Left renal pelvis (tissue), 4 donors: ENCODE measurements at regions not wholly inside any gene's neighbourhood (a gene's known extent, or its start where the extent isn't known, plus 50 kb on each side); places are given as distances from the start of the nearest gene placed in this dataset.
"Not testable (repeated sequence)": the region's sequence is repeated elsewhere in the genome, so short reads cannot be mapped to it uniquely, and the experiment has no call there.

Source experiments
- DNase-seq, 4 donors: peaks; one replicate each; pipeline ENCODE4 v3.0.0-alpha.2; 2013; ENCODE audit warnings: low read depth in 4 of 4, low spot score in 3 of 4

- DNase-seq: no peak
Observed at GRCh38 chr4:117661091-117662072, 372.9 kb upstream of the NDST3 start.

DNA sequence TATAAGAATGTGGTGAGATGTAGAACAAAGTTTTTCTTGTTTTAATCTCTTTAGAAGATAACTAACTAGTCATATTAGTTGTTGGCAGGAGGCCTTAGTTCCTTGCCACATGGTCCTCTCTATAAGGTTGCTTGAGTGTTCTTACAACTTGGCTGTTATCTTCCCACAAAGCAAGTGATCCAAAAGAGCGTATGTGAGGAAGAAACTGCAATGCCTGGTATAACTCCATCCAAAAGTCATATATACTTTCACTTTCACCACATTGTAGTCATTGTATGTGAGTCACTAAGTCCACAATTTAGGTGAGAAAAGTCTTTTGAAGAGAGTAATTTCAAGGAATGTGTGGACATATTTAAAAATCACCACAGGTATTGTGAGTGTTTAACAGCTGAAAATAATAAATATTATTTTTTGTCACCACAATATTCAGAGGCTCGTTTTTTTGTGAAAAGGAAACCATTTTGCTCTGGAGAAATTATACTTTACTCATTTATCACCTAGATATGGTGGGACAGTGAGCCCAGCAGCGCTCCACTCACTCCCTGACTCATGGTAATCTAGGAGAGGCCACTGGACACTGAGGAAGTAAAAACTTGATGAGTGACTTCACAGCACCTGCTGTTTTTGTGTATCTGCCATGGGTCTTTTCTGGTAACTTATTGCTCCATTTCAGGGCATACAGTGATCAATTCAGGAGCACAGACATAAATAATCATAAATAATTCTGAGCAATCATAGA lies 369.4 kb upstream of the NDST3 start:
- no peak for DNase-seq

GRCh38 chr4:117676153-117676552 lies 358.1 kb upstream of the NDST3 start:
- no peak for DNase-seq

GRCh38 chr4:117678861-117679260 lies 355.4 kb upstream of the NDST3 start:
- DNase-seq: no peak

- no peak for DNase-seq
Observed at GRCh38 chr4:117691572-117692351, 342.5 kb upstream of the NDST3 start.

GRCh38 chr4:117692538-117692937 lies 341.7 kb upstream of the NDST3 start:
- DNase-seq: no peak

GRCh38 chr4:117699595-117699994 lies 334.7 kb upstream of the NDST3 start:
- DNase-seq: no peak

DNA sequence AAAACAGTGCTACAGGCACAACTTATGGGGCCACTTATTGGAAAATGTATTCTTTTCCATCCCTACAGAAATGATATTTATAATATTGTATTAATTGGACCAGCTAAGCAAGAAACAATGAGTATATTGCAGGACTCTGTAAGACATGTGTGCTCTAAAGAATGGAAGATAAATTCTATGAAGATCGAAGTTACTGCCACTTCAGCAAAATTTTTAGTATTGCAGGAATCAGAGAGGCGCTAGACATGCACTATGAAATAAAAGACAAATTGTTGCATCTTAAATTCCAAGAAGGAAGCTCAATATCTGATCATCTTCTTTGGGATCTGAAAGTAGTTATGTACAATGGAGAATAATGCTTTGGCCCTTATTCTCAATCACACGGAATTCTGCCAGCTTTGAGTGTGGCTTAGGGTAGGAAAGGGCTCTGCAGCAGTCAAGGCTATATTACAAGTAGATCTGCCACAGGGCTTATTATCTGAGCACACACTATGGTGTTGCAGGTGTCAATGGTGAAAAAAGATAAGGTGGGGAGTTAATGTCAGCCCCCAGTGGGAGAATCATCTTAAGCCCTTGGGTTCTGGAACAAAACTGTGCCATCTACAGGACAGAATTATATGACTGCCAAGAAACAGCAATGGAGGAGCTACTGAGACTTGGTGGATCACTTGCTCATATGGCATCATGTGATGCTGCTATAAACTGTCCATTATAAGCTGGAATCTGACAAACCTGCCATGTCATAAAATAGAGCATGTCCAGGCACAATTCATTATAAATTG lies 334.0 kb upstream of the NDST3 start:
- no peak for DNase-seq

DNA sequence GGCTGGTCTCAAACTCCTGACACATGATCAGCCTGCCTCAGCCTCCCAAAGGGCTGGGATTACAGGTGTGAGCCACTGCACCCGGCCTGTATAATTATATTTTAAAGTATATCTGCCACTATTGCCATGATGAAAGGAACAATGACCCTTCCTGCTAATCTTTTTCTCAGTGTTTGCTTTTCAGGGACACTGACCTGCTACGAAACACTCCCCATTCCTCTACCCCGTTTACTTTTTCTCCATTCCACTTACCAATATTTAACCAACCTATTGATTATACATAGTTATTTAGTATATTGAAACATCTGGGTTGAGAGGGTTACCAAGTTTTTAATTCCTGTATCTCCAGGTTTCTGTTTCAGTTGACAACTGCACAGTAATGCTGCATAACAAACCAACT lies 331.9 kb upstream of the NDST3 start:
- no peak for DNase-seq

DNA sequence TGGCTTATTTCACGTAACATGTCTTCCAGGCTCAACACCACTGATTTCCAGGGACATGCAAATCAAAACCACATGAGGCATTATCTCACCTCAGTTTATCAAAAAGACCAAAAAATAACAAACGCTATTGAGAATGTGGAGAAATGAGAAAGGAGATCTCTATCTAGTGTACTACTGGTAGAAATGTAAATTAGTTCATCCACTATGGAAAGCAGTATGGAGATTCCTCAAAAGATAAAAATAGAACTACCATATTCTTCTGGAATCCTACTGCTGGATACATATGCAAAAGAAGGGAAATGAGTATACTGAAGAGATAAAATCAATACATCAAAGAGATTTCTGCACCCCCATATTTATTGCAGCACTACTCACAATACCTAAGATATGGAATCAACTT lies 329.6 kb upstream of the NDST3 start:
- DNase-seq: no peak

DNA sequence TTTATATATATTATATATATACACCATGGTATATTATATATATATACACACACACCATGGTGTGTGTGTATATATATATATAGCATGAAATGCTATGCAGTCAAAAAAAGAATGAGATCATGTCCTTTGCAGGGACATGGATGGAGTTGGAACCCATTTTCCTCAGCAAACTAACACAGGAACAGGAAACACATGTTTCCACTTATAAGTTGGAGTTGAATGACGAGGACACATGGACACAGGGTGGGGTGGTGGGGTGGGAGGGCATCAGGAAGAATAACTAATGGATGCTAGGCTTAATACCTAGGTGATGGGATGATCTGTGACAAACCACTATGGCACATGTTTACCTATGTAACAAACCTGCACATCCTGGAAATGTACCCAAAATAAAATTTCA lies 293.6 kb upstream of the NDST3 start:
- no peak for DNase-seq

DNA sequence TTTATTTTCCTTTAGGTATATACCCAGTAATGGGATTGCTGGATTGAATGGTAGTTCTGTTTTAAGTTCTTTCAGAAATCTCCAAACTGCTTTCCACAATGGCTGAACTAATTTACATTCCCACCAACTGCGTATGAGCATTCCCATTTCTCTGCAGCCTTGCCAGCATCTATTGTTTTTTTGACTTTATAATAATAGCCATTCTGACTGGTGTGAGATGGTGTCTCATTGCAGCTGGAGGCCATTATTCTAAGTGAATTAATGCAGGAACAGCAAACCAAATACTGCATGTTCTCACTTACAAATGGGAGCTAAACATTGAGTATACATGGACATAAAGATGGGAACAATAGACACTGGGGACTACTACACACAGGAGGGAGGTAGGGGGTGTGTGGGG lies 288.9 kb upstream of the NDST3 start:
- not testable (repeated sequence) for DNase-seq

DNA sequence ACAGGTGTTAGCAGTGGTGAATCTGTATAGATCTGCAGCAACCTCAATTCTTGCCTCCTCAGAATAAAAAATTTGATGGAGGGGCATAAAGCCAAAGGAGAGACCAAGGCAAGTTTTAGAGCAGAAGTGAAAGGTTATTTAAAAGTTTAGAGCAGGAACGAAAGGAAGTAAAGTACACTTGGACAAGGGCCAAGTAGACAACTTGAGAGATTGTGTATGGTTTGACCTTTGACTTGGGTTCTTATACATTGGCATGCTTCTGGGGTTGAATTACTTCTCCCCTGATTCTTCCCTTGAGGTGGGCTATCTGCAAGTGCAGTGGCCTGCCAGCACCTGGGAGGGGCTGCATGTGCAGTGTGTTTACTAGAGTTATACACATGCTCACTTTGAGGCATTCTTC lies 278.8 kb upstream of the NDST3 start:
- DNase-seq: no peak

GRCh38 chr4:117768610-117769009 lies 265.7 kb upstream of the NDST3 start:
- no peak for DNase-seq

DNA sequence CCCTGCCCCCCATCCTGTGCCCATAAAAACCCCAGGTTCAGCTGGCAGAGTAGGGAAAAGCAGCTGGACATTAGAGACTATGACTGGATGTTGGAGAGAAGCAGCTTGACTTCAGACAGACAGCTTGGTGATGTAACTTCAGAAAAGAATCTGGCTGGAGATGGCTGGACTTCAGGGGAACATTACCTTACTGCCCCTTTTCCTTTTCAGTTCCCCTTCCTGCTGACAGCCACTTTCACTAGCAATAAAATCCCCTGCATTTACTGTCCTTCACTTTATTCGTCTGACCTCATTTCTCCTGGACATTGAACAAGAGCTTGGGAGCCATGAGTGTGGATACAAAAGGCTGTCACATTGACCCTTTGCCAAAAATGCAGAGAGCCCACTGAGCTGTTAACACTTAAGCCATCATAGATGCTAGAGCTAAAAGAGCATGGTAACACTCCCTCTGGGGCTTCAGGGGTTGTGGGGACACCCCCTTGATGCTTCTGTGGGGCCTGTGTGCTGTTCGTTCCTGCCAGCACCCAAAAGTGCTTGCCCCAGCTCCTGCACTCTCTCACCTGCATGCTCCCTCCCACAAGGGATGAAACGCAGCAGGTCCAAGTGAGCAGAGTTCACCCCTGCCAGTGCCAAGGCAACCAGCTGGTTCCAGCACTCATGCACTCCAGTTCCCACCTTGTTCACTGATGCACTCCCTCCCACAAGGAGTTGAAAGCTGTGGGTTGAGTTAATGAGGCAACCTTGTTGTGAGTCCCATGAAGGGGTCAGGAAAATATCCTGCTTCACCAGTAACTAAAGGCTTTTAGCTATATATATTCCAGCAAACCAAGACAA lies 263.8 kb upstream of the NDST3 start:
- DNase-seq: peak in 2 of 4 donors; percentile 5 to 15

DNA sequence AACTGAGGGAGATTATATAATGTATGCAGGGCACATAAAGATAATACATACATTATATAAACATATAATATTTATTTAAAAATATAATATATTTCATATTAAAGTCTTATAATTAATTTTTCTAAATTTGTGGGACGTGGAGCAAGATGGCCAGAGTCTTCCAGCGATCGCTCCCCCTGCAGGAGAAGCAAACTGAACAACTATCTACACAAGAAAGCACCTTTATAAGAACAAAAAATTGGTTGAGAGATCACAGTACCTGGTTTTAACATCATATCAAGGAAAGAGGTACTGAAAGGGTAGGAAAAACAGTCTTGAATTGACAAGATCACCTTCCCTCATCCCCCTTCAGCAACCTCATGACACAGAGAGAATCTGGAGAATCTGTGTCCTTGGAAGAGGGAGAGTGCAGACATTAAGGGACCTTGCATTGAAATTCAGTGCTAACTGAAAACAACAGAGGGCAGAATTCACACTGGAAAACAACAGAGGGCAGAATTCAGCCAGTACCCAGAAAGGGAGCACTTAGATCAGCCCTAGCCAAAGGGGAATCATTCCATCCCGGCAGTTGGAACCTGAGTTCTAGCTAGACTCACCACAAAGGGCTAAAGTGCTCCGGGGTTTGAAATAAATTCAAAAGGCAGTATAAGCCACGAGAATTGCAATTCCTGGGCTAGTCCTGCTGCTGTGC lies 262.5 kb upstream of the NDST3 start:
- DNase-seq: no peak

DNA sequence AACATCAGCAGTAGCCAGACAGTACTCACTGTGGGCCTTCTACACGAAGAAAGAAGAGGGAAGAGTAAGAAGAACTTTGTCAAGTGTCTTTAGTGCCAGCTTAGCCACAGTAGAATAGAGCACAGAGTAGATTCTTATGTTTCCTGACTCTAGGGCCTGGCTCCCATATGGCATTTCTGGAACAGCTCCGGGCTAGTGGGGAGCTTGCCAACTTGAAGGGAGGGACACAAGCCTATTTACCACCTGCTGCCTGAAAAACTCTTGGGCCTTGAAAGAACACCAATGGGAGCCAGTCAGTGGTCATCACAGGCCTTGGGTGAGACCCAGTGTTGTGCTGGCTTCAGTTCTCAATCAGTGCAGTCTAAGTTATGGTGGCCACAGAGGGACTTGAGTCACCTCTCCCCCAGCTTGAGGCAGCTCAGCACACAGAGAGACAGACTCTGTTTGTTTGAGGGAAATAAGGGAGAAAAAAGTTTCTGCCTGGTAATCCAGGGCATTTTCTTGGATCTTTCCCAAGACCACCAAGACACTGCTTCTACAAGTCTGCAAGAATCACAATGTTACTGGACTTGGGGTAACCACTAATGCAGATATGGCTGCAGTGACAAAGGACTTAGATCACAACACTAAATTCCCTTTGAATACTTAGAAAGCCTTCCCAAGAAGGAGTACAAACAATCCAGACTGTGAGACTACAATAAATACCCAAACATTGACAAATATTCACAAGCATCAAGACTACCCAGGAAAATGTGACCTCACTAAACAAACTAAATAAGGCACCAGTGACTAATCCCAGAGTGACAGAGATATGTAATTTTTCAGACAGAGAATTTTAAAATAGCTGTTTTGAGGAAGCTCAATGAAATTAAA lies 261.0 kb upstream of the NDST3 start:
- DNase-seq: no peak

DNA sequence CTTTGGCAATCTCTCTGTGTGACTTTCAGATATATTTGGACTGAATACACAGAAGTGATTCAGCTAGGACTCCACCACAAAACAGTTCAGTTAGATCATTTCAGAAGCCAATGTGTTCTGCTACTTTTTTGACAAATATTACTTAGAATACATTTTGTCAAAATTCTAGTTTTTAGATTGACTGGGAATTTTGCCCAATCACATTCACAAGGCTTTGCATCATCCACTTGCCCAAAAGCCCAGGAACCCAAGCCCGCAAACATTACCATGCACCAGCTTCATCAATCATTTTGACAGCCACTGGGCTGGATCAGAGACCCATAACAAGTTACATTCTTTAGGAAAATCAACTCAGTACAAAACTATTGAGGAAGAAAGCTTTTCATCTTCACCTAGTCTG lies 256.6 kb upstream of the NDST3 start:
- peak in 1 of 4 donors; percentile 2 for DNase-seq
